Endothelial cell of umbilical vein (primary cell): ENCODE measurements at regions not wholly inside any gene's neighbourhood (a gene's known extent, or its start where the extent isn't known, plus 50 kb on each side); places are given as distances from the start of the nearest gene placed in this dataset.

Experiments used
- BruUV-seq: library from RNA; stranded (reverse); fragments of 400-500 nt; replicated peaks from 2 replicates; lab custom pipeline; 2021; lab: Mats Ljungman, UMichigan
- CTCF ChIA-PET: fragments of 300-600, 350-600 bp; sonication (Branson Sonifier 250); formaldehyde crosslinking; loops from one replicate; lab custom pipeline; 2021; ENCODE audit warnings: antibody characterized with exemption, inconsistent platforms; lab: Charles Lee
- POLR2A ChIA-PET: fragments of 300-600, 350-600 bp; sonication (Branson Sonifier 250); formaldehyde crosslinking; loops from one replicate; lab custom pipeline; 2021; ENCODE audit warnings: antibody characterized with exemption, inconsistent platforms; lab: Charles Lee
- DNase-seq: peaks from one replicate; pipeline ENCODE4 v3.0.0-alpha.2; 2011; ENCODE audit warnings: low read depth, low spot score
- FAIRE-seq: peaks from 2 replicates; lab custom pipeline; 2011; peaks lifted over from hg19 to GRCh38; lab: Jason Lieb, UNC
- H2AFZ ChIP-seq: 2 replicates; pipeline ENCODE4 v1.6.0; 2012; ENCODE audit warnings: low read depth, low read length, control low read depth, inconsistent platforms
- H3K27ac ChIP-seq: 2 replicates; pipeline ENCODE4 v1.5.1; 2011; ENCODE audit warnings: low read depth, mild to moderate bottlenecking, control low read depth, low read length, moderate library complexity; ENCODE audit not compliant: insufficient read depth
- H3K27me3 ChIP-seq, 2 experiments: 2 replicates each; pipeline versions ENCODE4 v1.6.0 to v1.6.1; 2011; ENCODE audit warnings: low read length in 2 of 2, mixed read lengths in 1 of 2; ENCODE audit not compliant: control insufficient read depth in 2 of 2, insufficient read depth in 2 of 2
- H3K36me3 ChIP-seq, 2 experiments: 2 replicates in 1 of 2; 3 replicates in 1 of 2; pipeline ENCODE4 v1.5.1; 2011; ENCODE audit warnings: low read length in 2 of 2, mild to moderate bottlenecking in 1 of 2, moderate library complexity in 1 of 2; ENCODE audit not compliant: control insufficient read depth in 2 of 2, insufficient read depth in 2 of 2; ENCODE audit errors: extremely low read depth in 1 of 2
- H3K4me1 ChIP-seq: 3 replicates; pipeline ENCODE4 v1.5.1; 2011; ENCODE audit warnings: mild to moderate bottlenecking, low read length; ENCODE audit not compliant: control insufficient read depth, insufficient read depth; ENCODE audit errors: extremely low read depth
- H3K4me2 ChIP-seq: 2 replicates; pipeline ENCODE4 v1.6.1; 2011; ENCODE audit warnings: low read length, control low read depth, mixed read lengths; ENCODE audit not compliant: insufficient read depth
- H3K4me3 ChIP-seq, 3 experiments: fragments of 200-600 bp in 1 of 3; sonication (generic), shearing (Covaris generic) in 1 of 3; replicated peaks in 1 of 3; 2 replicates each; pipeline ENCODE4 v1.5.1; 2011 to 2016; ENCODE audit warnings: control low read depth in 3 of 3, low read length in 3 of 3, mild to moderate bottlenecking in 2 of 3, inconsistent platforms in 1 of 3, low read depth in 1 of 3, moderate library complexity in 1 of 3; ENCODE audit not compliant: insufficient read depth in 1 of 3
- H3K79me2 ChIP-seq: 2 replicates; pipeline ENCODE4 v1.6.0; 2012; ENCODE audit warnings: low read length, inconsistent platforms; ENCODE audit not compliant: control insufficient read depth, insufficient read depth
- H3K9ac ChIP-seq: replicated peaks from 2 replicates; pipeline ENCODE3; 2011; ENCODE audit warnings: low read length, control low read depth; ENCODE audit not compliant: insufficient read depth; ENCODE audit errors: extremely low read depth
- H3K9me1 ChIP-seq: replicated peaks from 3 replicates; pipeline ENCODE4 v1.6.0; 2011; ENCODE audit warnings: mild to moderate bottlenecking, low read length; ENCODE audit not compliant: control insufficient read depth, insufficient read depth; ENCODE audit errors: extremely low read depth
- H3K9me3 ChIP-seq: replicated peaks from 2 replicates; pipeline ENCODE4 v1.5.1; 2012; ENCODE audit warnings: low read length, inconsistent platforms; ENCODE audit not compliant: control insufficient read depth, insufficient read depth
- H4K20me1 ChIP-seq: replicated peaks from 2 replicates; pipeline ENCODE3; 2011; ENCODE audit warnings: mild to moderate bottlenecking, low read length; ENCODE audit not compliant: control insufficient read depth, insufficient read depth; ENCODE audit errors: extremely low read depth
- CTCF ChIP-seq, 2 donors: IDR thresholded peaks; 1 replicate in 1 of 2; 2 replicates in 1 of 2; pipeline ENCODE4 v1.5.1; 2011; ENCODE audit warnings: low read length in 2 of 2, mild to moderate bottlenecking in 2 of 2, moderate library complexity in 2 of 2, control low read depth in 1 of 2, inconsistent platforms in 1 of 2, low read depth in 1 of 2; ENCODE audit not compliant: insufficient read depth in 1 of 2; ENCODE audit errors: extremely low read depth in 1 of 2
- EZH2 ChIP-seq: IDR thresholded peaks from 2 replicates; pipeline ENCODE4 v1.6.1; 2012; ENCODE audit warnings: borderline replicate concordance, low read depth, mild to moderate bottlenecking, moderate library complexity, low read length, inconsistent platforms; ENCODE audit not compliant: severe bottlenecking
- FOS ChIP-seq: IDR thresholded peaks from 2 replicates; pipeline ENCODE4 v1.6.1; 2011; ENCODE audit warnings: mild to moderate bottlenecking, low read length, moderate library complexity, borderline replicate concordance; ENCODE audit not compliant: insufficient read depth
- GATA2 ChIP-seq: IDR thresholded peaks from 2 replicates; pipeline ENCODE4 v1.7.0; 2011; ENCODE audit warnings: low read depth, mild to moderate bottlenecking, moderate library complexity, mixed read lengths, low read length; ENCODE audit not compliant: insufficient read length, insufficient read depth
- JUN ChIP-seq: IDR thresholded peaks from 2 replicates; pipeline ENCODE4 v1.6.1; 2011; ENCODE audit warnings: borderline replicate concordance, low read depth; ENCODE audit not compliant: insufficient read length, insufficient read depth
- MAX ChIP-seq: IDR thresholded peaks from 2 replicates; pipeline ENCODE4 v1.6.1; 2011; ENCODE audit not compliant: insufficient read depth, insufficient read length
- MYC ChIP-seq: IDR thresholded peaks from one replicate; pipeline ENCODE4 v1.6.1; 2011; ENCODE audit warnings: mild to moderate bottlenecking, low read depth, low read length
- POLR2A ChIP-seq: IDR thresholded peaks from 2 replicates; pipeline ENCODE4 v1.6.1; 2012; ENCODE audit warnings: low read depth, mild to moderate bottlenecking, control low read depth, low read length
- POLR2AphosphoS5 ChIP-seq: IDR thresholded peaks from 2 replicates; pipeline ENCODE4 v1.6.1; 2012; ENCODE audit warnings: low read depth, mild to moderate bottlenecking, control low read depth, low read length, moderate library complexity; ENCODE audit not compliant: insufficient read depth
- dilution Hi-C: fragments of 300-500 bp; cut with MboI; formaldehyde crosslinking; loops from one replicate; pipeline ENCODE4 v1.15.0; 2019; ENCODE audit warnings: low sequenced_read_pairs; ENCODE audit not compliant: extremely low pct_ligation_motif_present
- intact Hi-C: fragments of 100-400 bp; cut with micrococcal nuclease; formaldehyde crosslinking; loops from one replicate; pipeline ENCODE4 v1.10.0; 2022

- no peak for FAIRE-seq
- POLR2A ChIA-PET, result no interaction called here
- no peak overlapping the region for H3K4me2 ChIP-seq
- H2AFZ ChIP-seq, result no peak overlapping the region
- intact Hi-C loops, result no loop called here
- H3K9me3 ChIP-seq, result peaks cover 4% of the 10 kb centered on the region
- TF ChIP-seq POLR2AphosphoS5 (no peak), MAX (no peak), POLR2A (no peak), EZH2 (no peak), MYC (no peak), CTCF (IDR thresholded peaks at IDR 0.05; ENCODE audit: extremely low read depth in 1 of 2, insufficient read depth in 1 of 2, low read depth in 1 of 2, low read length in 2 of 2) (no peak), FOS (no peak), JUN (no peak), GATA2 (no peak)
- no peaks in the 10 kb centered on the region for H4K20me1 ChIP-seq
- CTCF ChIA-PET, result interaction anchor here (0.6 kb wide), 1 partner anchor 245 kb away, joined by 3 read pairs; no protein-coding TSS in a partner anchor
- BruUV-seq, result no TSS peak
- DNase-seq, result no peak
- no peaks in the 10 kb centered on the region for H3K36me3 ChIP-seq
- H3K27ac ChIP-seq, result no peak overlapping the region
- H3K4me3 ChIP-seq, result no peak overlapping the region
- no peaks in the 10 kb centered on the region for H3K79me2 ChIP-seq
- H3K9me1 ChIP-seq, result no peaks in the 10 kb centered on the region
- no peaks in the 10 kb centered on the region for H3K4me1 ChIP-seq
- H3K9ac ChIP-seq, result no peak overlapping the region
- no peaks in the 10 kb centered on the region for H3K27me3 ChIP-seq
- dilution Hi-C loops, result no loop called here
Observed at GRCh38 chr6:14470671-14471070, 353.1 kb downstream of the CD83 start.
